NCI-H2196 (cell line): ENCODE measurements at regions not wholly inside any gene's neighbourhood (a gene's known extent, or its start where the extent isn't known, plus 50 kb on each side); places are given as distances from the start of the nearest gene placed in this dataset.
"Not testable (repeated sequence)": the region's sequence is repeated elsewhere in the genome, so short reads cannot be mapped to it uniquely, and the experiment has no call there.

ENCODE experiments used
- DNase-seq: peaks from one replicate; lab custom pipeline; 2025; ENCODE audit not compliant: unreplicated experiment; lab: John Stamatoyannopoulos, UW

DNA sequence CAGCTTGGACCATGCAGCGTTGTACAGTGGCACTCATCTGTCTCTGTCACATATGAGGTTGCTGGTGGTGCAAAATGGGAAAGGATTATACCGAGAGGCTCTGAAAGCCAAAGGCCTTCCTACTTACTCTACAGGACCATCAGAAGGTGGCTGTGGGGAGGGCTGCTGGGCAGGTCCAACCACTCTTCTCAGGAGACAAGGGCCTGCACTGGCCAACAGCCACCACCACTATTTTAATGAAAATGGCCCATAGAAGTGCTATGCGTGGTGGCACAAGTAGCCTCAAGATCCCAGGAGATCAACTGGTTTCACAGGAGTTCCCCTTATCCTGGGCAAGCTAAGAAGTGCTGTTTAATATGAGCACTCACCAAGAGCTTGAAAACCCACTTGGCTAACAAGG, 52.3 kb downstream of the MRPL57 start:
- DNase-seq = no peak

DNA sequence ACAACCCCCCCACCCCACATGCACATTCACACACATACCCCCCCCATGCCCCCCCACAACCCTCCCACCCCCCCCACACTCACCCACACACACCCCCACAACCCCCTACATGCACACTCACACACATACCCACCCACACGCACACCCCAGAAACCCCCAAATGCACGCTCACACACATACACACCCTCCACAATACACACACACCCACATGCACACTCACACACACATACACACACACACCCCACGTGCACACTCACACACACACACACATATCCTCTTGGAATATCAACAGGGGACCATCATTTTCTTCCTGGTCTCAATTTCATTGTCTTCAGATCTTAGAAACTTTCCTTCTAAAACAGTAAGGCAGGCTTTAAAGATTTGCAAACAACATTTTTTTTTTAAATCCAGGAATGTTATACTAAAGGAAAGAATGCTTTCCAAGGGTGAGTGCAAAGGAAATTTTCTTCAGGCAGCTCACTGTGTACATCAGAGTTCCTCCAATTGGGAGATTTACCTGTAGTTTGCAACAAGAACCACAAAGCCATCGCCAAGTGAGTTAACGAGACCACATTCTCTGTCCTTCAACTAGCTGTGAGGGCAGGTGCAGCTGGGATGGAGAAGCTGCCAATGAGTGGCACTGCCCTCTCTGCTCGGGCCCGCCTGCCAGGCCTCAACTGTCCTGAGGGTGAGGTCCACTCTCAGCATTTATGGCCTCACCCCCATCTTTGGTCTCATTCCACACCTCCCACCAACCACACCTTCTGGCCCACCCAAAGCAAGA, 53.0 kb downstream of the MRPL57 start:
- DNase-seq = no peak

DNA sequence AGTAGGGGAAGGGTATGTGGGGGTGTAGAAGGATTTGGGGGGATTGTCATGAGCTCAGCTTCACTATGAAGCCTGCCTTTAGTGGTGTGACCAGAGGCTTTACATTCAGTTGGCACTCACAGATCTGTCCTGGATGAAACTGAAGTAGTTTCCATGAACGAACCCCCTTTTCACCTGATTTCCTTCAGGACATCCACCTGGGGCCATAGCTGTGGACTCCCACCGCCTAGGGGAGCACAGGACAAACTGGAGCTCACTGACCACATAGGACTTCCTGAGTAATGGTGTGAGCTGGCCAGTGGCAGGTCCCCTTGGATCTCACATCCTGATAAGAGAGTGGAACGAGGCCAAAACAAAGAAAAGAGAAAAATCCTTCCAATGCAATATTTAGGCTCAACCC, 54.1 kb downstream of the MRPL57 start:
- DNase-seq = no peak

DNA sequence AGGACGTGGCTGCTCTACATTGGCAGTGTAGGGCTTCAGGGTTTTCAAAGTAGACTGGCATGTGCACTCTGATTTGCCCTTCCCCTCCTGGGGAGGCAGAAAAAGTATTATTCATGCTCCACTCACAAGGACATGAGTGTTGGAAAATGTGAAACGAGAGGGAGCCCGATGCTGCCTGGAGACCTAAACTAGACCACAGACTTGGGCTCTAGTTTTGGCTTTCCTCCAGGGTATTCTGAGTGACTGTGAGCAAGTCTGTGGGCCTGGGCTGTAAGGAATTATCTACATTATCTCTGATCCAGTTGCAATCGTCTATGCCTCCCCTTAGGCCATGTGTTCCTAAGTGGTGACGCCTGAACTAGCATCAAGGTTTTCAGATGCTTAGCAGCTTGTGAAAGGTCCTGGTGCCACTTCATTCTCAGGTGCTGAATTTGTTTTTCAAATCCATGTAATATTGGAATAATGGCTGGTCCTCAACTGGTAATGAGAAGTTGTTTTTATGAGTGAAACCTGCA, 55.0 kb downstream of the MRPL57 start:
- no peak for DNase-seq

DNA sequence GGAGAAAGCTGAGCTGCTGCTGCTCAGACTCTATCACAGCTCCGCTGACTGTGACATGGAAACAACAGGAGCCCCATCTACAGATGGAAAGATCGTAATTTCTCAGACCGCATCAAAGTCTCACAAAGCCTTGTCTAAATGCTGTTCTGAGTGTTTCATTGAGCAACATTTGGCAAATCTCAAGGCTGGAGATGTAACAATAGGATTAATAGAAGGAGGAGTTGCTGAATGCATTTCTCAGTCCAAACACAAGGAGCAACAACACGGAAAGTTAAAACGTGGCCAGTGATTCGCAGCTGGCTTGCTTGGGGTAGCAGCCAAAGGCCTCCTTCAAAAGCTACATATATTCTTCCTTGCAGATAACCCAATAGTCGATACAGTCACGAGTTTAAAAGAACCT, 55.7 kb downstream of the MRPL57 start:
- no peak for DNase-seq

DNA sequence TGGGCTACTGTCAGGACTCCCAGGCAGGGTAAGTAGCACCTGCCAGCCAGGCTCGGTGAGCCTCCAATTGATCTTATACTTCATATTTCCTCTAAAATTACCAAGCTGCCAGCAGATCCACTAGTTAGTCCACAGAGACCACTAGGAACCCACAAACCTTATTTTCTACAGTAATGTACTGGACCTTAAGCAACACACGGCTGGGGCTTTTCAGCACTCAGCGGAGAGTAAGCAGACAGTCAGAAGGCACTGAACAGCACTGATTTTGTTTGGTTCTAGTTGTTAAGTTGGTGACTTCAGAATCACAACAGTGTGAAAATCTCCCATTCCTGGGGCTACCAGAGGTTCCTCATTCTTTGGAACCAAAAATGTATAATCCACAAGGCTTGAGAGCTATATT, 56.1 kb downstream of the MRPL57 start:
- DNase-seq = no peak

DNA sequence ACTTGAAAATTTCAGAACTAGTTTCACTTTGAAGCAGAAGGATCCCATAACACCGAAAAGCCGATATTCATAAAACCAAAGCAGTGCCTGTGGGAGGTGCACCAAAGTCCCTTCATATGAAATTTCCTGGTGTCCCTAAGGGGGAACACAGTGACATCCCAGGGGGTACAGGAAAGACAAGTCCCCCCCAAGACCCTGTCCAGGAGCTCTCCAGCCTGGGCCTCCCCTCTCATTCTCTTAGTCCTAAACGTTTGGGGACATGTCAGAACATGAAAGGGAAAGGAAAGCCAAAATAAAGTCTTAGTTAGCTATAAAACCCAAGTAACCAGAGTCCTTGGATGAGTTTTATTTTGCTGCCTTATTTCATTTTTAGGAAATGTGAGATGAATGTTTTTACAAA, 56.6 kb downstream of the MRPL57 start:
- no peak for DNase-seq

DNA sequence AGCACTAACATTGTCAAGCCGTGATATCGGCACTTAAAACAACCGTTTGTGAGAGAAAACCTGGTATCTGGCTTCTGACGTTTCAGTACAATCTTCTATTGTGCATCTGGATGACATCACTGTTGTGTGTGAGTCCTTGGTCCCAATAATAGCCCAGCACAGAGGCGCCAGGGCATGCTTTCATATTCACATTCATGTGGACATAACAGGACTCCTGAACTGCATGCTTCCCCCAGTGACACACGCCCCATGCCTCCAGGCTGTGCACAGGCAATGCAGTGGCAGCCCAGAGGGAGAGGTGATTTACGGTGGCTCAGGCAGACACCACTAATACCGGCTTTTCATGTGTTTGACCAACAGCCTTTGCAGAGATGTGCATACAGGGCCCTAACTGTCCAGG, 58.1 kb downstream of the MRPL57 start:
- DNase-seq = no peak

DNA sequence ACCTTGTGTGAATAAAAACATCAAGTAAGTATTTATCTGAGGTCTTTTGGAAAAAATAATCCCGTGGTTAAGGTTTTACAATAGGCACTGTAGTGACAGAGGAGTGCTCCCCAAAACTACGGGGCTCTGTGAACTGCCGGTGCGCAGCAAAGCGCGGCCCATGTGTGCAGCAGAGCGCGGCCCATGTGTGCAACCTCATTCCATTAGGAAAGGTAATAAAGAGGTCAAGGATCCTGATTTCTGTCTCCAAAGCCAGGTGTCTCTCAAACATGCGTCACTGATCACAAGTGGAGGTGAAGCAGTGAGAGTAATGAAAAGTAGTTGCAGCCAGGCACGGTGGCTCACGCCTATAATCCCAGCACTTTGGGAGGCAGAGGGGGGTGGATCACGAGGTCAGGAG, 58.7 kb downstream of the MRPL57 start:
- DNase-seq = no peak

DNA sequence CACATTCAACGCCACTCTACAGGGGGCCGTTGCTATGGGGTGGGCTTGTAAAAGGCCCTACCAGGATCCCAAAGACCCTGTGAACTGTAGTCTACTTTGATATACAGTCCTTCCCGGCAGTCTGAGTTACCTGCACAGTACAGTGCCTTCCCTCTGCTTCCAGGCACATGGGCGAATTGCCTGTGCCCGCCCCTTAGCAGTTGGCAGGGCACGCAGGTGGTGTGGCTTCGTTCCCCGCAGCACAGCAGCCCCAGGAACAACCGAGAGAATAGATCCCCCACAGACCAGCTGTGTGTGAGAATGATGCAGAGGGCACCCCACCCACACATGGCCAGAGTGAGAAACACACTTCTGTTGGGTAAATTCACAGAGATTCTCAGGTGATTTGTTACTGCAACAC, 60.6 kb downstream of the MRPL57 start:
- DNase-seq = no peak

DNA sequence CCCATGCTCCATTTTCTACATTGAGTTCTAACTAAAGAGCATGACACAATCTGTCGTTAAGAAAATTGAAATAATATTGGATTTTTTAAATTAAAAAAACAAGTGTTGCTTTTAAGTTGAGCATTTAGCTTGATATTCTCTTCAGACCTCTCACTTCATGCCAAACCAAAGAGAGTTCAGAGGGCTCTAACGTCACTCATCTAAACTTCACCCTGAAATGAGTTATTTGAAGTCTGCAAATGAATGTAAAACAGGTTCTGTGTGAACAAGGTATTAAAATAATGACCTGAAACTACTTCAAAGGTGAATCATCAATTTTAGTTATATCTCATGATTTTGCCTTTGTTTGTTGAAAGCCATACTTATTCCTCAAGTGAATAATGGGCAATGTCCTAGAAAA, 61.8 kb downstream of the MRPL57 start:
- DNase-seq = no peak

DNA sequence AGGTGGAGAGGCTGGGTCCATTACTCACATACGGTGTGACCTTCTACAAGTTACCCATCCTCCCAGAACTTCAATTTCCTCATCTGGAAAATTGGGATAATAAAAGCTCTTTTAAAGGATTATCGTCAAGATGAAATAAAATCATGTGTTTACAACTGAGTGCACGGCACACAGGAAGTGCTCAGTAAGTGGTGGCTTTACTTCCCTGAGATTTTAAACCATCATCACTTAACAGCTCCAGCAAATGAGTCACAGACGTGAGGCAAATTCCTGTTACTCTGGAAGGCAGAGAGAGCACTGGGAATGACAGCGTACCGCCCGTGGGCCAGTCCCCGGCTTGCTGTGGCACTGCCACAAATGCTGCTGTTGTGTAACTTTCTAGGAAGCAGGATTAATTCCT, 64.1 kb downstream of the MRPL57 start:
- DNase-seq = no peak

DNA sequence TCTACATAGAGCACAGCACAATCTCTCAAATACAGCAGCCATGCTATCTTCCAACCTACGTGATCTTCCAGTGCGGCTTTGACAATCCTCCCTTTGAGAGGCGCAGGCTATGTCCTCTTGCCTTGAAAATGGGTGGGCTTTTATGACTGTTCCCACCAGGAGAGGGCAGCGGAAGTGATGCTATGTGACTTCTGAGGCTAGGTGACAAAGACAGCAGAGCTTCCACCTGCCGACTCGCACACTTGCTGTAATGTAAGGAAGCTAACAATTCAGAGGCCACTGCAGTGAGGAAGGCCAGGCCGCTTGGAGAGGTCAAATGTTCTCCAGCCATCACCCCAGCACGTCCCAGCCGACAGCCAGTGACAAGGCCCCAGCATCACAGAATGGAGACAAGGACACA, 65.8 kb downstream of the MRPL57 start:
- DNase-seq = no peak

DNA sequence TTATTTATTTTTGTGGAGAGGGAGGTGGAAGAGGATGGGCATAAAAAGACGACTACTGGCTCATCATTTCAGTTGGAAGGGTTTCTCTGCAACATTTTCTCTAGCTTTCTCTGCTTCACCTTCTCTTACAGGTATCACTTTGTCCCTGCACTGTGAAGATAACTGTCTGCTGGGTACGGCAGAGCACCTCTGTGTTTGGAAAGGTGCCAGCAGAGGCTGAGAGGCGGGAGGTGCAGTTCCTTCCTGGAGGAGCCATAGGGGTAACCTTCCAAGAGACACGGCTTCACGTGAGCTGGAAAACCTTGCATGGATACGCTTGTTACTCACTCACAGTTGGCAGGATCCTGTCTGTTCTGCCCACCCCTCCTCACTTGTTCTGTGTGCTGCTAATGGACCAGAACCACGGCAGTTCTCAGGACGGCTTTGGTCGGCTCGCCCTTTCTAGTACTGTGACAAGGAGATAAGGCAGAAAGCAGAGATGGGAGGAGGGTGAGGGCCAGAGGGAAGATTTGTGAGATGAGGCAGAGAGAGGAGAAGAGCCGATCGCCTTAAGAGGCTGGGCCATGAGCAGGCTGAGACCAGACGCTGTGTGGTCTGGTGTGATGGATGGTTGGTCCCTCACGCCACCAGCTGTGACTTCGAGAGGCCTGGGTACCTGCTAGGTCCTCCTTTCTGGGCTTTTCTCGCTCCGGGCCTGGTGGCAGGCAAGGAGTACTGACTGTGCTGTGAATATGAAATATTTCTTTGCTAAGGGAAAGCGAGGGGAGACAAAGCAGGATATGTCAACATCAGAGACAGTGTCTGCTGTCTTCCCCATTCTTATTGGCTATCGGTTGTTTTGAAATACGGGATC, 66.8 kb downstream of the MRPL57 start:
- DNase-seq = peak; percentile 2

DNA sequence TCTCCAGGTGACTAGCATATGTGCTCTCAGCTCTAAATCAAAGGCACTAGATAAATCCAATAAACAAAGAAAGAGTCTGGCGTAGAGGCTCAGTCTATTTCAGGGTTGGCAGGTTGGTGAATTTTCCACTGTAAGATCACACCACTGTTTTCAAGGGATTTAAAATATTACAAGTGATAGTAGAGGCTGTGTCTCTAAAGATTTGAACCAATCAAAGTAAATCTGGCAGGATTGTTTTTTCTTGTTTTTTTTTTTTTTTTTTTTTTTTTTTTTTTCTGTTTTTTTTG, 67.4 kb downstream of the MRPL57 start:
- DNase-seq = not testable (repeated sequence)

DNA sequence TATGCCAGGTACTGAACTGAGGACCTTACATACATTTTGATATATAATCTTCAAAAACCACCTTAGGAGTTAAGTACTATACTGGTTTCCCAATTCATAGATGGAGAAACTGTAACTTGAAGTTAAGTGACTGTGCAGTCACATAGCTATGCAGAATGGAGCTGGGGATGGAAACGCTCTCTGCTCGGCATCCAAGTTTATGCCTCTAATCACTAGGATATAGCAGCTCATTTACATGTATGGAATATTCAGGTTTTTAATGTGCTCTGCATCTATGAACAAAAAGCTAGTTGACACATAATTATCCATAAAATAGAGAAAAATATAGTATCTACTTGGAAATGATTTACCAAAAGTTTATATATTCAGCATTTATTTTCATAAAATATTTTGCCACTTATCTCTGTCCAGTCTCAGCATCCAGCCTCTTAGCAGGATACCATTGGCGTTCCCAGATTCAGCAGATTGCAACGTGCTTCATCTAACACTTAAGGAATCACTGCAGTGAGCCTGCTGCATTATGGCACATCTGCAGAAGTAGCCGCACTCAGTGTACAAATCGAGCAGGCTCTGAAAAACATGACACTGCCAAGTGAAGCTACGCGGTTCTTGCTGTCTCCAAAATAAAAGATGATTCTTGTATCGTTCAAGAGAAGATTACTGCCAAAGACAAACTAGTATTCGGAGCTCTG, 70.4 kb downstream of the MRPL57 start:
- no peak for DNase-seq

DNA sequence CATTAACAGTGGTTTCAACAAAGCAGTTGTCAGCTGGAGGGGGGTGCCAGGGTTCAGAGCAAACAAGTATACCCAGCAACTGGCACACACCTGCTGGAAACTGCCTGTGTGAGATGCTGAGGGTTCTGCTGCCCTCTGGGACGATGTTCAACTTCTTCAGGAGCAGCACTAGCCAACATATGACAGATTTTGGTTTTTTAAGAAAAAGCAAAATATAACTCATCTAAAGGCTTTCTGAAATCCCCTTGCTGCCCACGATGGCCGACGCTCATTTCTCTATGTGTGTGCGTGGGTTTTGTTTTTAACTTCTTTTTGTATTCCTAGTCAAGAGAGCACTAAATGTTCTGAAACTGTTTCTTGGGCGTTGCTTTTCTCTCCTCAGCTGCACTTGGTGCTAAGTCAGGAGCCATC, 79.9 kb downstream of the MRPL57 start:
- no peak for DNase-seq

DNA sequence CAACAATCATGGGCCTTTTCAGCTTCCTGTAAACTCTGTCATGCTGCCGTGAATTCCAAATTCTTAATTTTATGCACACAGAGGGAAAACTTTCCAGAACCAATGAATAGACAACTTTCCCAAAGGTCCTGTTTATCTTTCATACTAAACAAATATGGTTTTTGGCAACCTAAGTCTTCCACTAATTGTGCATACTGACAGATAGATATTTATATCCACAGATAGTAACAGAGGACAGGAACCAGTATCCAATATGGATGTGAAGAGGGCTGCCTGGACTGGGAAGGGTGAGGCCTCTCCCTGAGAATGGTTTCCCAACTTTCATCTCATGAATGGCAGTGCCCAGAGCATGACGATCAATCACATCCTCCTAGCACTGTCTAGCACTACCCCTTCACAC, 80.4 kb downstream of the MRPL57 start:
- DNase-seq = no peak

DNA sequence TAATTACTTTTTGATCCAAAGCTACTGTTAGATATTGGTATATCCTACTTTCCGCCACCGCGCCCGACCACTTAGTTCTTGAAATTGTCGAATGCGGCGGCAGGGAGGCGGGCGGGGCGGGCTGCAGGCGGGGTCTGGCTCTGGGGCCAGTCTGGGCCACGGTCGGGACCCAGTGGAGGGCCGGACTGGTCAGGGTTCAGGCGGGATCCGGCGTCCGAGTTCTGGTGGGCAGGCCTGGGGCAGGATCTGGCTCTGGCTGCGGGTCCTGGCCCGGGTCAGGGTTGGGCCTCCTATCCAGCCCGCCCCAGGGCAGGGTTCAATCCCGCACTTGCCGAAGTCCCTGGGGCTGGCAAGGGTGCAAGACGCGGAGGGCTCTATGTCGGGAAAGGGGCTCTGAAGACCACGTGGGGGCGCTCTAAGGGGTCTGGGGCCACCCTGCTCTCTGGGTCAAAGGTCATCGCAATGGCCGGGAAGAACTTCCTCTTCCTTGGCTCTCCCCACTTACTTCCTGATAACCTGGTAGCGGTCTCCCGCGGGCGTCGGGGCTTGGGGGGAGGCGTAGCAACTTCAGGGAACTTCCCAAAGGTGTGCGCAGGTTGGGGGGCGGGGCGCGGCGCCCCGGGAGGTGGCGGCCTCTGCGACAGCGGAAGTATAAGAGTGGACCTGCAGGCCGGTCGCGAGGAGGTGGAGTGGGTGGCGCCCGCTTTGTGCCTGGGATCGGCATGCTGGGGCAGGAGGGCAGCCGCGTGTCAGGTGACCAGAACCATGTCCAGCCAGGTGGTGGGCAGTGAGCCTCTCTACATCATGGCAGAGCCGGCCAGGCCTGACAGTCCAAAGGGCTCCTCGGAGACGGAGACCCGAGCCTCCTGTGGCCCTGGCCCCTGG, 83.4 kb downstream of the MRPL57 start:
- no peak for DNase-seq

DNA sequence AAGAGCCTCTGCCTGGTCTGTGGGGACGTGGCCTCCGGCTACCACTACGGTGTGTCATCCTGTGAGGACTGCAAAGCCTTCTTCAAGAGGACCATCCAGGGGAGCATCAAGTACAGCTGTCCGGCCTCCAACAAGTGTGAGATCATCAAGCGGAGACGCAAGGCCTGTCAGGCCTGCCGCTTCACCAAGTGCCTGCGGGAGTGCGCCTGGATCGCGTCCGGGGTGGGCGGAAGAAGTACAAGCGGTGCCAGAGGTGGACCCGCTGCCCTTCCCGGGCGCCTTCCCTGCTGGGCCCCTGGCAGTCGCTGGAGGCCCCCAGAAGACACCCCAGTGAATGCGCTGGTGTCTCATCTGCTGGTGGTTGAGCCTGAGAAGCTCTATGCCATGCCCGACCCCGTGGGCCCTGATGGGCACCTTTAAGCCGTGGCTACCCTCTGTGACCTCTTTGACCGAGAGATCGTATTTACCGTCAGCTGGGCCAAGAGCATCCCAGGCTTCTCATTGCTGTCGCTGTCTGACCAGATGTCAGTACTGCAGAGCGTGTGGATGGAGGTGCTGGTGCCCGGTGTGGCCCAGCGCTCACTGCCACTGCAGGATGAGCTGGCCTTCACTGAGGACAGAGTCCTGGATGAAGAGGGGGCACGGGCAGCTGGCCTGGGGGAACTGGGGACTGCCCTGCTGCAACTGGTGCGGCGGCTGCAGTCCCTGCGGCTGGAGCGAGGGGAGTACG, 84.3 kb downstream of the MRPL57 start:
- DNase-seq = not testable (repeated sequence)
